HG02610 (cell line): ENCODE measurements at regions not wholly inside any gene's neighbourhood (a gene's known extent, or its start where the extent isn't known, plus 50 kb on each side); places are given as distances from the start of the nearest gene placed in this dataset.
"Not testable (repeated sequence)": the region's sequence is repeated elsewhere in the genome, so short reads cannot be mapped to it uniquely, and the experiment has no call there.

ENCODE experiments used
- ATAC-seq: cut with Tn5 transposase; IDR thresholded peaks from one replicate; pipeline ENCODE4 v1.9.1; 2021; ENCODE audit warnings: mild to moderate bottlenecking, moderate library complexity; ENCODE audit not compliant: unreplicated experiment

DNA sequence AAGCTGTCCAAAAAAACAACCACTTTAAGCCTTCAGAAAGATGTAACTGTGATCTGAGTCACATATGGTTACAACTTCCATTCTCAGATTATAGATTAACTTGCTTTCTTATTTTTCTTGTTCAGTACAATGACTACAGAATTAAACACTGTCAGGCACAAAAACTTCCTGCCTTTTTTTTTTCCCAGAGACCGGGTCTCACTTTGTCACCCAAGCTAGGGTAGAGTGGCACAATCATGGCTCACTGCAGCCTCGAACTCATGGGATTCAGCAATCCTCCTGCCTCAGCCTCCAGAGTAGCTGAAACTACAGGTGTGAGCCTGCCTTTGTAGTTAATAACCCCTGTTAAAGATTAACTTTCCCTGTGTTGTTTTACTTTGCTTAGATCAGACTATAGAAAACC is 163.2 kb downstream of the AVL9 start:
- ATAC-seq = no peak

DNA sequence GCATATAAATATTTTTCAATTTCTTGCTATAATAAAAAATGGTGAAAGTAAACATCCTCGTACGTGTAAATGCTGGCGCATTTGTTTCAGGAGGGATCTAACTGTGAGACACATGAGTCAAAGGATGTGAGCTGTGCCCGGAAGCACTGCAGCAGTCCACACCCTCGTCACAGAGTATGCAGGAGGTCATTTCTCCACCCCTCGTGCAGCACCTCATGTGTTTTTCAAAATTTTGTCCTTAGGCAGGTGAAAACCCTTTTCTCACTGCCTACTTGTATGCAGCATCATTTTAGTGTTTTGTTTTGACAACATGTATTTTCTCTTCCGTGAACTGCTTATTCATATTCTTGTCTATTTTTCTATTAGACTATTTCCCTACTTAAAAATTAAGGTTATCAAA is 162.7 kb downstream of the AVL9 start:
- no peak for ATAC-seq

DNA sequence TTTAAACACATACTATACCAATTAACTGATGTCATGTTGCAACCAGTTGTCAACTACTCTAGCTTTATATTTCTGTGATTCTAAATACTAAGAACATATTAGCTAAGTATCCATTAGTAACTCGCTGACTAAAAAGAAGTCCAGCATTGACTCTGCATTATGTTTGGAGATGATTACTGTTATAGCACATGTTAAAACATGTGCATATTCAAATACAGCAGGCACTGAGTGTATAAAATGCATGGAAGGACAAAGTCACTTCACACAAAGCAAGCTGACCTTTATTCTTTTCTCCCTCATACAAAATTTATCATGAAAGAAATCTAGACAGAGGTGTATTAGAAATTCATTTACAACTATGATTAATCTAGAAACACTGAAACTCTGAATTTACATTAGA is 159.3 kb downstream of the AVL9 start:
- ATAC-seq = not testable (repeated sequence)

DNA sequence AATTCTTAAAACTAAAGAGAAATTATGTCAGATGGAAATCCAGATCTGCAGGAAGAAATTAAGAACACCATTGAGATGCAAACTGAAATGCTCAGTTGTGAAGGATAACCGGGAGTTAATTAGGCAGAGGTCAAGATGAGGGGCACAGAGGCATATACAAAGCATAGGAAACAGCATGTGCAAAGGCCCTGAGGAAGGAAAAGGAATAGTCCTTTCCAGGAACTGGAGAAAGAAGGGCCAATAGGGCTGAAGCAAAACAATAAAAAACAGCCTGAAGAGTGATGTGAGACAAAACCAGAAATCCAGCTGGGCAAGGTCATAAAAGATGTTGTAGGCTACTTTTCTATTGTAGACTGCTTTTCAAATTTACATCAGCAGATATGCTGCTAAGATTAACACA is 155.1 kb downstream of the AVL9 start:
- not testable (repeated sequence) for ATAC-seq

GRCh38 chr7:32648408-32649156 is 153.3 kb downstream of the AVL9 start:
- no peak for ATAC-seq

- ATAC-seq = not testable (repeated sequence)
Measured at GRCh38 chr7:32645255-32645654, 150.0 kb downstream of the AVL9 start.

- ATAC-seq = no peak
Measured at GRCh38 chr7:32643194-32643593, 147.9 kb downstream of the AVL9 start.

- ATAC-seq = no peak
Measured at GRCh38 chr7:32639122-32639521, 143.8 kb downstream of the AVL9 start.

- ATAC-seq = peak; percentile 85
Measured at GRCh38 chr7:32638479-32639121, 143.3 kb downstream of the AVL9 start.
